Stimulated activated naive CD8-positive, alpha-beta T cell treated with anti-CD3 and anti-CD28 coated beads, Interleukin-15, Interleukin-2, amounts not matched to agents 100 ng/mL and 50 ng/mL, for 24 hours (primary cell): ENCODE measurements at regions not wholly inside any gene's neighbourhood (a gene's known extent, or its start where the extent isn't known, plus 50 kb on each side); places are given as distances from the start of the nearest gene placed in this dataset.

Source experiments
- H3K27ac Mint-ChIP-seq: one replicate; pipeline ENCODE4 v1.8.0; 2021; ENCODE audit warnings: mild to moderate bottlenecking, mixed read lengths
- H3K27me3 Mint-ChIP-seq: one replicate; pipeline ENCODE4 v1.8.0; 2021; ENCODE audit warnings: mixed read lengths
- H3K36me3 Mint-ChIP-seq: one replicate; pipeline ENCODE4 v1.8.0; 2021; ENCODE audit warnings: low read depth, mixed read lengths
- H3K4me1 Mint-ChIP-seq: one replicate; pipeline ENCODE4 v1.8.0; 2021; ENCODE audit warnings: low read depth, mixed read lengths
- H3K4me3 Mint-ChIP-seq: one replicate; pipeline ENCODE4 v1.8.0; 2021; ENCODE audit warnings: mild to moderate bottlenecking, mixed read lengths
- H3K9me3 Mint-ChIP-seq: one replicate; pipeline ENCODE4 v1.8.0; 2021; ENCODE audit warnings: mixed read lengths

DNA sequence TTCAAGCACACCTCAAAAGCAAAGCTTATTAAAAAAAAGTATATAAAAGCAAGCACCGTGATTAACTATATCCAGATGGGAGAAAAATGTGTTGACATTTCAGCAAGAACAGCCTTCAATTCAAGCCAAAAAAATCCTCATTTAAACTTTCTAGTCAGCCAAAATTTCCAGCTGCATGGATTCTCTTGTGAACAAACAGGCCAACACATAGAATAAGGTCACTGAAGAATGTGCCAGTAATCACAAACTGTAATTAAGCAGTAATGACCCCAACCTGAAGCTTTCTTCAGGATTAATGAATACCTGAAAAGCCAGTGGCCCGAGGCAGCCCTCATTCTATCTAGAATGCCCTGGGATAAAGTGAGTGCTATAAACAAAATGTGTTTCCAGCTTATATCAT lies 130.7 kb upstream of the KCNMB2 start:
- no peaks in the 10 kb centered on the region for H3K4me1 Mint-ChIP-seq
- H3K27me3 Mint-ChIP-seq = peaks cover 9% of the 10 kb centered on the region
- no peaks in the 10 kb centered on the region for H3K9me3 Mint-ChIP-seq
- no peaks in the 10 kb centered on the region for H3K36me3 Mint-ChIP-seq
- no peak overlapping the region for H3K4me3 Mint-ChIP-seq
- no peak overlapping the region for H3K27ac Mint-ChIP-seq

DNA sequence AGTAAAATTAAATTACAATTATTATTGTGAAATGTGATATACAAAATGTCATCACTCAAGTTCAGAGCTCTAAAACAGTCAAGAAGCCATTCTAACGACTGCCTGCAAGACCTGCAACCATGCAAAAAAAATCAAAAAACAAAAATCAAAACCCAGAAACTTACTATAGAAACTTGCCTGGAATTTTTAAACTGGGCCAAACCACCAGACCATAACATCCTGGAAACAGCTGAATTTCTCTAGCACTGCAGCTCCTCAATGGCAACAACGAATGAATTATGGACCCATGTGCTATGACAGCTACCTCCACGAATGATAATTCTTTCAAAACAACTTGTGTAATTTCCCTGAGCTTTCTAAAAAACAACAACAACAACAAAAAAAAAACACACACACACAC lies 130.0 kb upstream of the KCNMB2 start:
- H3K36me3 Mint-ChIP-seq = no peaks in the 10 kb centered on the region
- H3K4me3 Mint-ChIP-seq = no peak overlapping the region
- peaks cover 14% of the 10 kb centered on the region for H3K27me3 Mint-ChIP-seq
- H3K9me3 Mint-ChIP-seq = no peaks in the 10 kb centered on the region
- H3K27ac Mint-ChIP-seq = no peak overlapping the region
- H3K4me1 Mint-ChIP-seq = no peaks in the 10 kb centered on the region

DNA sequence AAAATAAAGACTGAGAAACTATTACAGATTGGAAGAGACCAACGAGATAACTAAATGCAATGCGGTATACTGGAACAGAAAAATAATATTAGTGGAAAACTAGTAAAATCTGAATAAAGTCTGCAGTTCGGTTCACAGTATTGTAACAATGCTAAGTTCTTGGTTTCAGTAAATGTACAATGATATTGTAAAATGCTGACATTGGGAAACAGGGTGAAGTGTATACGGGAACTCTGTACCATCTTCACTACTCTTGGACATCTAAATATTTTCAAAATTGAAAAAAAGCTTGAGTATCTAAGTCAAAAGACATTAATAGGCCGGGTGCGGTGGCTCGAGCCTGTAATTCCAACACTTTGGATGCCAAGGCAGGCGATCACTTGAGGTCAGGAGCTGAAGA lies 120.9 kb upstream of the KCNMB2 start:
- H3K4me3 Mint-ChIP-seq = no peak overlapping the region
- H3K9me3 Mint-ChIP-seq = no peaks in the 10 kb centered on the region
- no peaks in the 10 kb centered on the region for H3K36me3 Mint-ChIP-seq
- H3K27me3 Mint-ChIP-seq = peaks cover 17% of the 10 kb centered on the region
- no peaks in the 10 kb centered on the region for H3K4me1 Mint-ChIP-seq
- no peak overlapping the region for H3K27ac Mint-ChIP-seq

DNA sequence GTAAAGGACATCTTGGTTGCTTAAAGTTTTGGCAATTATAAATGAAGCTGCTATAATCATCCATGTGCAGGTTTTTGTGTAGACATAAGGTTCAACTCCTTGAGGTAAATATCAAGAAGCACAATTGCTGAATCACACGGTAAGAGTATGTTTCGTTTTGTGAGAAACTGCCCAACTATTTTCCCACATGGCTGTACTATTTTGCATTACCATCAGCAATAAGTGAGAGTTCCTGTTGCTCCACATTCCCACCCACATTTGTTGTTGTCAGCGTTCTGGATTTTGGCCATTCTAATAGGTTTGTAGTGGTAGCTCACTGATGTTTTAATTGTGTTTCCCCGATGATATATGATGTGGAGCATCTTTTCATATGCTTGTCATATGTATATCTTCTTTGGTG lies 118.5 kb upstream of the KCNMB2 start:
- no peak overlapping the region for H3K27ac Mint-ChIP-seq
- no peaks in the 10 kb centered on the region for H3K36me3 Mint-ChIP-seq
- no peak overlapping the region for H3K4me3 Mint-ChIP-seq
- no peaks in the 10 kb centered on the region for H3K9me3 Mint-ChIP-seq
- H3K4me1 Mint-ChIP-seq = no peaks in the 10 kb centered on the region
- H3K27me3 Mint-ChIP-seq = peaks cover 8% of the 10 kb centered on the region

DNA sequence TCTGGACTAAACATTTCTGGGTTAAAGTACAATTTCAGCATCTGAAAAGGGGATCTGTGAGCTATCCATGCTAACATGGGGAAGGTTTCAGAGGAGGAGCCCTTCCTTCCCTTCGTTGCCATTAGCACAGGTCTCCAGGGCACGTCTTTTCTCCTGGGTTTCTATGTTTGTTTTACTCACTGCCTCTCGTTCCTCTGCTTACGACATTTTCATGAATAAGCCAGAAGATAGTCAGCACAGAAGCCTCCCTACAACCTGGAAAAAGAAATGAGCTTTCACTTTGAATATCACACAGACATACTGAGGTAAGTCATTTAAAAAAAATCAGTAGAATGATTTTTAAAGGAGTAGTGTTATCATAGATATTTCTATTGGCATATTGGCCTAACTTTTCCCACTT lies 117.2 kb upstream of the KCNMB2 start:
- H3K27ac Mint-ChIP-seq = no peak overlapping the region
- no peak overlapping the region for H3K4me3 Mint-ChIP-seq
- H3K27me3 Mint-ChIP-seq = peaks cover 5% of the 10 kb centered on the region
- no peaks in the 10 kb centered on the region for H3K4me1 Mint-ChIP-seq
- no peaks in the 10 kb centered on the region for H3K9me3 Mint-ChIP-seq
- no peaks in the 10 kb centered on the region for H3K36me3 Mint-ChIP-seq

DNA sequence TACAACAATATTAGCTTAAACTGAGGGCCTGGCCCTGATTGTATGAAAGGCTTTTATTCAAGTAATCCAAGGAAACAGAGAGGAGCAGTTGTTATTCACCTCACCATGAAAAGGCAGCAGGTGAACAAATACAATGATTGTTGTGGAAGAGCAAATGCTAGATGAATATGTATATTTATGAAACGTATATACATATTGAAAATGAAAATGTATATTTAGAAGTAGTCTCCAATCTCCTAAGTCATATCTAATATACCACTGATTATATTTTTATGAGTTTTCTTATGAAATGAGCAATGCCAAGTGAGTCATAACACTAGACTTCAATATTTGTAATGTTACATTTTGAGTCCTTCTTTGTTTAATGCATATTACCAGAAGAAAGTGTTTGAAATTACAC lies 116.2 kb upstream of the KCNMB2 start:
- Mint-ChIP-seq H3K36me3 (no peaks in the 10 kb centered on the region), H3K4me3 (no peak overlapping the region), H3K4me1 (no peaks in the 10 kb centered on the region), H3K27me3 (peaks cover 5% of the 10 kb centered on the region), H3K9me3 (no peaks in the 10 kb centered on the region), H3K27ac (no peak overlapping the region)

DNA sequence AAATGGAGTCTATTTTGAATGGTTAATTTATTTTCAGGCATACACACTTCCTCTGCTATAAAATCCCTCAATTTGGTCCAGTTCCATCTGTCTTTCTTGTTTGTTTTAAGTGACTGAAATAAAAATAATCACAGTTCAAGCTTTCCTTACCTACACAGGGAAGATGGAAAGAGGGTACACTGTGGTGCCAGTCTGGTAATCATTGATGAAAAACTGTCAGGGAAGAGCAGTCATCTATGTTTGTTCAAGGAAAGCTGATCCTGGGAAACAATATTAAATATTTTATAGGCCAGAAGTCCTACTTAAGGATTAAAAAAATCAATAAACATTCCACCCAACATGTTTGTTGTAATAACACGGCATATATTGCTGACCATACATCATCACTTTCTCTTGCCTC lies 115.2 kb upstream of the KCNMB2 start:
- H3K36me3 Mint-ChIP-seq = no peaks in the 10 kb centered on the region
- no peak overlapping the region for H3K27ac Mint-ChIP-seq
- H3K4me3 Mint-ChIP-seq = no peak overlapping the region
- no peaks in the 10 kb centered on the region for H3K4me1 Mint-ChIP-seq
- H3K9me3 Mint-ChIP-seq = no peaks in the 10 kb centered on the region
- peaks cover 14% of the 10 kb centered on the region for H3K27me3 Mint-ChIP-seq

DNA sequence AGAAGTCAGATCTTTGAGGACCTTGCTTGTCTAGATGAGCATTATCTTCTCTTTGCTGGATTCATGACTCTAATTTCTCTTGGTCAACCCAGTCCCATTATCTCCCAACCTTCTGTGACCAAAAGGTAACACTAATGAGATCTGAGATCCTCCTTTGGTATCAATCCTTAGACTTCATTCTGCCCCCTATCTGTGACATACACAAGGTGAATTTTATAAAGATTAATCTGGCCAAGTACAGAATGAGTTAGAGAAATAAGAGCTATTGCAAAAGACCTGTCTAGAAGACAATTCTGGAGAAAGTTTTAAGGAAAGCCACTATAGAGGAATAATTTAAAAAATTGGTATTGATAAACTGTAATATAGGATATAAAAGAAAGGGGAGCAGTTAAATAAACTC lies 113.8 kb upstream of the KCNMB2 start:
- H3K27ac Mint-ChIP-seq = no peak overlapping the region
- peaks cover 14% of the 10 kb centered on the region for H3K27me3 Mint-ChIP-seq
- H3K36me3 Mint-ChIP-seq = no peaks in the 10 kb centered on the region
- no peak overlapping the region for H3K4me3 Mint-ChIP-seq
- H3K9me3 Mint-ChIP-seq = no peaks in the 10 kb centered on the region
- H3K4me1 Mint-ChIP-seq = no peaks in the 10 kb centered on the region

DNA sequence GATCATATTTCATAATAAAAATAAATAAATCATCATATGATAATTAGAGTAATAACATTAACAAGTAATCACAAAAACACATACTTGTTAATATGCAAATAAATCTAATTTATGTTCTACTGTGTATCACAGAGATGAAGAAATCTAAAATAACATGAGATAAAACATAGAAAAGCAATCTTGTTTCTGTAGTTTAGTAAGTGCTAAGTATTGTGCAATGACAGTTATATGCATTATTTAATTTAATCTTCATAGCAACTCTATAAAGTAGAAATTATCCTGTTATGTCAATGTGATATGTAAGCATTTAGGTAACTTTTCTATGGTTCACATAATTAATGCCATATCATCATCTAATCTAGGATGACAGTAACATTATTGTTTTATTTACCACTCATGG lies 108.2 kb upstream of the KCNMB2 start:
- Mint-ChIP-seq H3K4me1 (no peaks in the 10 kb centered on the region), H3K9me3 (no peaks in the 10 kb centered on the region), H3K27ac (no peak overlapping the region), H3K4me3 (no peak overlapping the region), H3K36me3 (no peaks in the 10 kb centered on the region), H3K27me3 (peaks cover 11% of the 10 kb centered on the region)

DNA sequence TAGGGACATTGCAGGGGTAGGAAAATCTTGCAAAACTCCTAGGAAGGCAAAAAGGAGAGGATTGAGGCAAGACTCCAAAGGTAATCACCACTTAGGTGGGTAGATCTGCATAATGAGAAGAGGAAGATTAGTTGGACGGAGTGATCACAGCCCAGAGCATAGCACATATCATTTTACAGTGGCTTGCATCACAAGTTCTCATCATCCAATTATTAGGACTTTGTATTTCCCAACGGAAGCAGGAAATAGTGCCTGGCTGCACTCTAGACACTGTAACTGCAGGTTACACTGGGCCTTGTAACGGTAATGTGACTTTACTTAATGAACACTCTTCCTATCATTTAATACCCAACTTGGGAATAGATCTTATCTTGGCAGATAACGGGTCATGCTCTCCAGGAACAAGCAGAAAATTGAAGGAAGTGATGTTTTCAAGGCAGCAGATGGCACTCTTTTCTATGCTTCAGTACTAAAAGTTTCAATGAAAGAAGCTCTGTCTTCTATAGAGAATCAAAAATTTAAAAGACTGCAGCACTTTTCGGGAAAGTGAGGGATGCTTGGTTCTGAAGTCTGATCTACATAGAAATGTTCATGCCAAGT lies 101.9 kb upstream of the KCNMB2 start:
- no peaks in the 10 kb centered on the region for H3K9me3 Mint-ChIP-seq
- no peaks in the 10 kb centered on the region for H3K4me1 Mint-ChIP-seq
- no peaks in the 10 kb centered on the region for H3K36me3 Mint-ChIP-seq
- no peak overlapping the region for H3K4me3 Mint-ChIP-seq
- H3K27me3 Mint-ChIP-seq = peaks cover 6% of the 10 kb centered on the region
- H3K27ac Mint-ChIP-seq = no peak overlapping the region

DNA sequence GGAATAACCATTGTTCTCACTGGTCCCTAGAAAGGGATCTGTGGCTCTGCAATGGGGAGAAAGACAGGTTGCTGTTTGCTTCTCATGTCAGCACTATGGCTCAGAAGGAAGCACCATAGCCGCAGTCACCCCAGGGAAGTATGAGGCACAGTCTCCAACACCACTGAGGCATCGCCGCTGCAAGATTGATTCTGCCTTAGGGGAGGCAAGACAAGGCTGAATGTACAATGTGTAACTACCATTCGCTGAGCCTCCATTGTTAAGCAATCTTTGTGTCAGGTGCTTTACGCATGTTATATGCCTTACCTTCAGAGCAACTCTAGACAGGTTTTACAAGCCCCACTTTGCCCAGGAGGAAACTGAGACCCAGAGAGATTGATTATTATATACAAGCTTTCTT lies 100.7 kb upstream of the KCNMB2 start:
- Mint-ChIP-seq H3K27me3 (peaks cover 6% of the 10 kb centered on the region), H3K9me3 (no peaks in the 10 kb centered on the region), H3K36me3 (no peaks in the 10 kb centered on the region), H3K4me3 (no peak overlapping the region), H3K4me1 (no peaks in the 10 kb centered on the region), H3K27ac (no peak overlapping the region)

DNA sequence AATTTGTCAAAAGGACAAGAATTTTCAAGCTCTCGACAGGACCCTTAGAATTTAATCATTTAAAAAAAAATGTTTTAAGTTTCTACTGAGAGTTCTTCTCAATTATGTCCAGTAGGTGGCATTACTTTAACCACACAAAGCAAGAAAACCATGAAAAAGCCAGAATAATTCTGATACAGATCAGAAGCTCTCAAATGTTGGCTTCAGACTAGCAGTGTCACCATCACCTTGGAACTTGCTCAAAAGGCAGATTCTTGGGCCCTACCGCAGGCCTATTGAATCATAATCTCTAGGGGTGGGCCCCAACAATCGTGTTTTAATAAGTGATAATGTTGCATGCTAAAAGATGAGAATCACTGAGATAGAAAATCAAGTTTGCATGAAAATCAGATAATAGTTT lies 99.5 kb upstream of the KCNMB2 start:
- Mint-ChIP-seq H3K9me3 (no peaks in the 10 kb centered on the region), H3K4me3 (no peak overlapping the region), H3K36me3 (no peaks in the 10 kb centered on the region), H3K27ac (no peak overlapping the region), H3K27me3 (peaks cover 6% of the 10 kb centered on the region), H3K4me1 (no peaks in the 10 kb centered on the region)

DNA sequence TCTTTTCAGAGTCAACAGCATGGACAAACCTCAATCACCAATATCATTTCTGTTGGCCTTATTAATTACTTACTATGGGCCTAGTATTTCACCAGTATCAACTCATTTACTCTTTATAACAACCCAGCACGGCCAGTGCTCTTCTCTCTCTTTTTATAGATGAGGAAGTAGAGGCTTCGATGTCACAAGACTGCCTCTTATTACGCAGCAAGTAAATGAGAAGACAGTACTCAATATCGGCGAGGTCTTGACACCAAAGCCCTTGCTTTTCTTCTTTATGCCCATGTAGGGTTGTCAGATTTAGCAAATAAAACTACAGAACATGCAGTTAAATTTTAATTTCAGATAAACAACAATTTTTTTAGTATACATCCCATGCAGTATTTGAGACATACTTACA lies 99.0 kb upstream of the KCNMB2 start:
- Mint-ChIP-seq H3K4me1 (no peaks in the 10 kb centered on the region), H3K27me3 (peaks cover 6% of the 10 kb centered on the region), H3K9me3 (no peaks in the 10 kb centered on the region)

DNA sequence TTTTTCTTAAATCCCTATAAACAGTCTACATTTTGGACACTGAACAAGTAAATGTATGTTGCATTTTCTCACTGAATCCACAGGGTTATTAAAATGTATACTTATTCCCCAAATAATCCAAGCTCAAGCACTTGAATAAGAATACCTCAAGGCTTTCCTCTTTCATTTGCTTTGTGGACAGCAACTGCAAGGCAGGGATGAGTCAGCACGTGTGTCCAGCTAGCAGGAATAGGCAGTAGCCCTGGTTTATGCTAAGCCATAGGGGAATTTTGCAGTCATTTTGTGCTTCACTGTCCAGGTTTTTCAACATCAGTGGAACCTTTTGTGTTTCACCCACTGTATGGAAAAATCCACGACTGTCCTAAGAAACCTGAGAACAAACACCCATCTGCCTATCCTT lies 96.7 kb upstream of the KCNMB2 start:
- Mint-ChIP-seq H3K4me1 (no peaks in the 10 kb centered on the region), H3K36me3 (no peaks in the 10 kb centered on the region), H3K9me3 (no peaks in the 10 kb centered on the region), H3K27ac (no peak overlapping the region), H3K4me3 (no peak overlapping the region), H3K27me3 (peaks cover under 1% of the 10 kb centered on the region)

More for the DNA sequence above, 99.0 kb upstream of the KCNMB2 start:
- Mint-ChIP-seq H3K36me3 (no peaks in the 10 kb centered on the region), H3K27ac (no peak overlapping the region), H3K4me3 (no peak overlapping the region)

DNA sequence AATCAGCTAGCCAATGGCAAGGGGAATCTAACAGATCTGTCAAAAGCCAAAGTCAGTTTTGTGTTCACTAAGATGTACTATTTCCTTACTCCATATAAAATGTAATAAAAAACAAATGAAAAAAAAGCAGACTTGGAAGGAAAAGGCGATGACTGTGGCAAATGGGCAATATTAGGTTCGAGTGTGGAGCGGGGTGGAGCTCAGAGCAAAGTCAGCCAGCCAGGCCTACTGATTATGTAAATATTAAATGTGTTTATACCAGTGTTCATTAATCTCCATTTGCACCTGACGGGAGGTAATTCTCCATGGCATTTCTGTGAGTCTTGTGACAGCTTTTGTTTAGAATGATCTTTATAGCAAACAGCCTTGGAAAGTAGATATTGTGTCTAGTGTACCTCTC lies 96.2 kb upstream of the KCNMB2 start:
- H3K27me3 Mint-ChIP-seq = no peaks in the 10 kb centered on the region
- H3K4me1 Mint-ChIP-seq = no peaks in the 10 kb centered on the region
- no peaks in the 10 kb centered on the region for H3K36me3 Mint-ChIP-seq
- no peak overlapping the region for H3K27ac Mint-ChIP-seq
- no peak overlapping the region for H3K4me3 Mint-ChIP-seq
- H3K9me3 Mint-ChIP-seq = no peaks in the 10 kb centered on the region

DNA sequence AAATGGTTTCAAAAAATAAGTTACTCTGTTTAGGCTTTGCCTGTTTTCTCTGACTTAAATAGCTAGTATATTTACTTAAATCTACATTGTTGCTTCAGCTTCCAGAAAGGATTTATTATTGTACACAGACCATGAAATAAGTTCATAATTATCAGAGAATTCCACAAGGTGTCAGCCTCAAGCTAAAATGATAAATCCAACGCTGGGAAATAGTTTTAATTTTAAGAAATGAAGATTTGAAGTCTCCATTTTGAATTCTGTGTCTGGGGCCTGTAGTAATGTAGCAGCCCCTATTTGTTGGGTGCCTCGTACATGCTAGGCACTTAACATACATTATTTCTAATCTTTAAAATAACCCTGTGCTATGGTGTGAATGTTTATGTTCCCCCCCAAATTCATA lies 92.6 kb upstream of the KCNMB2 start:
- H3K27me3 Mint-ChIP-seq = no peaks in the 10 kb centered on the region
- no peak overlapping the region for H3K4me3 Mint-ChIP-seq
- no peak overlapping the region for H3K27ac Mint-ChIP-seq
- no peaks in the 10 kb centered on the region for H3K9me3 Mint-ChIP-seq
- no peaks in the 10 kb centered on the region for H3K4me1 Mint-ChIP-seq
- no peaks in the 10 kb centered on the region for H3K36me3 Mint-ChIP-seq
